Activated naive CD8-positive, alpha-beta T cell treated with anti-CD3 and anti-CD28 coated beads, Interleukin-2, amount 50 U/mL, for 16 hours (primary cell): ENCODE measurements at regions not wholly inside any gene's neighbourhood (a gene's known extent, or its start where the extent isn't known, plus 50 kb on each side); places are given as distances from the start of the nearest gene placed in this dataset.
"Not testable (repeated sequence)": the region's sequence is repeated elsewhere in the genome, so short reads cannot be mapped to it uniquely, and the experiment has no call there.

Experiments
- DNase-seq: peaks from one replicate; pipeline ENCODE4 v3.0.0-alpha.2; 2020; ENCODE audit warnings: low read depth, low spot score

DNA sequence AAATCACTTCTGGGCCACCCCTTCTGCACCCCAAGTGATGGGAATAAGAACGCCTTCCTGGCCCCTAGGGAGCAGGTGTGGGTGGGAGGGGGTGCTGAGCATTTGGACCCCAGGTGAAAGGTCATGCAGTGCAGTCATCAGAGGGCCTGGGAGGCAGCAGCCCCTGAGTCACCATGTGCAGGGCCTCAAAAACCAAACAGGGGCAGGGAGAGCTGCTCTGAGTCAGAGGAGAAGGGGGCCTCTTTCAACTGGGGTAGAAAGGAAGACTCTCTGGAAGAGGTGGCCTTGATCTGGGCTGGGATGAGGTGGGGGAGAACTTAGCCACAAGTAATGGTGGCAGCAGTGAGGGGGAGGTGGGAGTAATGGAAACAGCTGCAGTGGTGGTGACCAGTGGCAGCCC, 164.3 kb downstream of the BUB3 start:
- no peak for DNase-seq

DNA sequence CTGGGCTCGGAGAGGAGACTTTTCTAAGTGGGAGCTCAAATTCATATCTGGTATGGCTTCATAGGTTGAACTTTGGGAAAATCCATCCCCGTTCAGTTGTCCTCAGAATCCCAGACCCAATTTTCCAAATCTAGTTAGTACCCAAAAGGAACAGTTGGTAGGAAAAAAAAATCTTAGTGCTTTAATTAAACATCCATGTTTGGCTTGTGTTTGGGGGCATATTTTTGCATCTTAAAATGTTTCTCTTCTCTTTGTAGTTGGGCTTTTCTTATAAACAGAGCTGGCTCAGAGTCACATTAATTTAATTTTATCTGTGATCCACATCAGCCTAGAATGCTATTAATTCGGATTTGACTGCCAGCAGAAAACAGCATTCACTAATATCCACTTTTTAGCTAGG, 165.9 kb downstream of the BUB3 start:
- no peak for DNase-seq

- DNase-seq = no peak
Observed at GRCh38 chr10:123323884-123324283, 169.7 kb downstream of the BUB3 start.

DNA sequence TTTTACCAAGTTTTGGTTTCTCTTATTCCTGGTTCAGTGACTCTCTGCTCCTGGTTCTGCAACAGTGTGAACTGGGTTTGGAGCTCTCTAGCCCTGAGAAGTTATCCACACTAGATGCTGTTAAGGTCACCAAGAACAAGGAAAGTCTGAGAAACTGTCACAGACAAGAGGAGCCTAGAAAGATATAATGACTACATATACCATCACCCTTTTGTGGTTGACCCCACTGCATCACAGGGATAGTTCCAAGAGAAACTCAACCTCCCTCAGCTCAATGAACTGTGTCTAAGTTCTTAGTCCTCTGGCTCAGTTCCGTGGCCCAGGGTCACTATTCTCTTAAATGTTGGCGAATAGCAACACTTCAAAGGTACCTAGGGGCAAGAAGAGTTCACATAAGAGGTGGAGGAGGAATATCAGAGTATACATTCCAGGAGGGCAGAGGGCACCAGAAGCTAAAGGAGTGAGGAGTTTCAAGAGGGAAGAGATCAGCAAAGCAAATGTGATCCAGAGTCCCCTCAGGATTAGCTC, 171.5 kb downstream of the BUB3 start:
- DNase-seq = no peak

GRCh38 chr10:123326674-123327073, 172.5 kb downstream of the BUB3 start:
- no peak for DNase-seq

- DNase-seq = no peak
Observed at GRCh38 chr10:123327450-123327849, 173.2 kb downstream of the BUB3 start.

DNA sequence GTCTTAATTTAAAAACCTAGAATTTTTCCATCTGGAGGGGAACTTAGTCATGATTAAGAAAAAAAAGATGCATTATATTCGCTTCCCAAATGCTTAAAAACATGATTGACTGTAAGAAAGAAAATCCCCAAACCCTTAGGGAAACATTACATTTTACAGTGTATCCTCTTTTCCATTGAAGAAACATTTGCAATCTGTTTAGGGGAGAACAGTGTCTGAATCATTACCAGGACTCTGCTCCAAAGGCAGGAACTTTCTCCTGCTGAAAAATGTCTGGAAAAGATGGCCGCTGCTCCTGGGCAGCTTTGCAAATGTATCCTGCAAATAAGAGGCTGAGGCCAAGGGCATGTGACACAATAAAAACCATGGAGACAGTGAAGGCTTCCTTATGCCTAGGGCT, 173.7 kb downstream of the BUB3 start:
- no peak for DNase-seq

GRCh38 chr10:123331438-123331837, 177.2 kb downstream of the BUB3 start:
- no peak for DNase-seq

DNA sequence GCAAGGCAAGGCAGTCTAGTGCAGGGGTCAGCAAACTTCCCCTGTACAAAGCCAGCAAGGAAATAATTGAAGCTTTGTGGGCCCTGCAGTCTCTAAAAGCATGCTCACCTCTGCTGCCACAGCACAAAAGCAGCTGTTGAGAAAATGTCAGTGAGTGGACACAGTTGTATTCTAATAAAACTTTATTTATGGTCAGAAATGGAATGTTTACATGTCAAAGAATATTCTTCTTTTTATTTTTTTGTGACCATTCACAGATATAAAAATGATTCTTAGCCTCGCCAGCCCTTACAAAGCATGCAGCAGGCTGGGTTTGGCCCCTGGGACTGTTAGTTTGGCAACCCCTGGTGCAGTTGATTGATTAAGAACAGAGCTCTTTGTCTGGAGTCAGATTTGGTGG, 192.4 kb downstream of the BUB3 start:
- DNase-seq = no peak

- DNase-seq = no peak
Observed at GRCh38 chr10:123348691-123349572, 194.7 kb downstream of the BUB3 start.

- no peak for DNase-seq
Observed at GRCh38 chr10:123351715-123352114, 197.5 kb downstream of the BUB3 start.

- DNase-seq = no peak
Observed at GRCh38 chr10:123354521-123354920, 200.3 kb downstream of the BUB3 start.

- DNase-seq = no peak
Observed at GRCh38 chr10:123355748-123356481, 201.7 kb downstream of the BUB3 start.

DNA sequence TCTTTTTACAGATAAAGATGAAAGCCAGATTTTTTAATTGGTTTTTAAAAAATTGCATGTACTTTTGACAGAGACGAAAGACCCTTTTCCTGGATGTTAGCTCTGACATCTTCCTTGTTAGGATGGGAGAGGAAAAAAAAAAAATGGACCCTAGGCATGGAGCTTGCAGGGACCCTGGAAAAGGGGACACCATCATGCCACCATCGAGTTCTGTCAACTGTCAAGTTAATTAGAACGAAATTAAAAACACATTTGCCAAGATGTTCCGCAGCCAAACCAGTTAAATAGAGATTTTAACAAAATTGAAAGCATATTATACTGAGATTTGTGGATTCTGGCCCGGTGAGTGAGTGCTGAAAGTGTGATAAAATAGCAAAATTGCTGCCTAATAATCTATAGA, 202.6 kb downstream of the BUB3 start:
- DNase-seq = no peak

DNA sequence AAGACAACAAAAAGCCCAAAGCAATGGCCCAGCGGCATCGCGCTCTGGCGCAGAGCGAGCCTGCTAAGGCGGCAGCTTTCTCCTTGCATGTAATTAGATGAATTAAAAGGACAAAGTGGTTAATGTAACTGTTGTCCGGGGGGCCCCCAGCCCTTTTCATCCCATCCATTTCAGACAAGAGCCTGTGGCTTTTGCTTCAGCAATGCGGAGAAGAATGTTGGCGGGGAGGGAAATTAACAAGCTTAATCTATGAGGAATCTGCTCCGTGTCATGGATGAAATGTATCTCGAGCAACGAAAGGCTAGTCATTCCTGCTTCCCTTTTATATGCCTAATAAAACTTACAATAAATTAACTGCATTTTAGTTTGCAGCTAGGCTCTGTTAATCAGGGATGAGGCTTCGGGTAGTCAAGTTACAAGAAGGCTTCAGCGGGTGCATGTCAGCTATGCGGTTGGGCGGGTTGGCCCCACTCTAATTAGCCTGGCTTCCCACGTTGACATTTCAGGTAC, 203.3 kb downstream of the BUB3 start:
- no peak for DNase-seq

DNA sequence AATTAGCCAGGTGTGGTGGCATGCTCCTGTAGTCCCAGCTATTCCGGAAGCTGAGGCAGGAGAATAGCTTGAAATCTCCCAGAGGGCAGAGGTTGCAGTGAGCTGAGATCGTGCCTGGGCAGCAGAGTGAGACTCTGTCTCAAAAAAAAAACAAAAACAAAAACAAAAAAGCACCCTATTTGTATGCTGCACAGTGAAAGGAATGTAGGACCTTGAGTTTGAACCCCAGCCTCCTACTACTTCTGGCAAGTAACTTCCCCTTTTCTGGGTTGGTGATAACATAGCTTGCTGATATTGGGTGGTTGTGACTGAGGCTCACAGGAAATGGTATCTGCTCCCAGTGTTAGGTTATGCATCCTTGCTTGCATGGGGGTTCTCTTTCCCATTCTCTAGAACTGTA, 205.3 kb downstream of the BUB3 start:
- DNase-seq = no peak

GRCh38 chr10:123361832-123362231, 207.6 kb downstream of the BUB3 start:
- no peak for DNase-seq

DNA sequence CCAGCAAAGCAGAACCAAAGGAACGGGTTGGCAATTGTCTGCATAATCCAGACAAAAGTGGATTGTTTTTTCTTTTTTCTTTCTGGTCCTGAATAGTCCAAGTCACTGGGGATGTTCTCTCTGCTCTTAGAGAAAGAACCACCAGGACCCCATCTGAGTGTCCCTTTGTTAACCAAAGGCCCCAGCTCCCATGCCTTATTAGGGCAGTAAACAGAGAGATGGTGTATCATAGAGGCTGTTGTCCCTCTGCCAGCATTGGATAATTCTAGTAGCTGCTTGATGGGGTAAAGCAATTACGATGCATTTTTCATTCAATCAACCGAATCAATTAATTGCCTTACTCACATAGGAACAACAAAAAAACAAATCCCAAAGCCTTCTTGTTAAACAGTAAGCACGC, 213.0 kb downstream of the BUB3 start:
- no peak for DNase-seq

DNA sequence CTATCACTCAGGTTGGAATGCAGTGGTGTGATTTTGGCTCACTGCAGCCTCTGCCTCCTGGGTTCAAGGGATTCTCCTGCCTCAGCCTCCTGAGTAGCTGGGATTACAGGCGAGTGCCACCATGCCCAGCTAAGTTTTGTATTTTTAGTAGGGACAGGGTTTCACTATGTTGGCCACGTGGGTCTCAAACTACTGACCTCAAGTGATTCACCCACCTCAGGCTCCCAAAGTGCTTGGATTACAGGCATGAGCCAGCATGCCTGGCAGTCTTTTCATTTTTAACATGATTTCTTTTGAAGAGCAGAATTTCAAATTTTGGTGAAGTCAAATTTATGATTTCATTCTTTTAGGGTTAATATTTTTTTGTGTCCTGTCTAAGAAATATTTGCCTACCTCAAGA, 217.4 kb downstream of the BUB3 start:
- not testable (repeated sequence) for DNase-seq

DNA sequence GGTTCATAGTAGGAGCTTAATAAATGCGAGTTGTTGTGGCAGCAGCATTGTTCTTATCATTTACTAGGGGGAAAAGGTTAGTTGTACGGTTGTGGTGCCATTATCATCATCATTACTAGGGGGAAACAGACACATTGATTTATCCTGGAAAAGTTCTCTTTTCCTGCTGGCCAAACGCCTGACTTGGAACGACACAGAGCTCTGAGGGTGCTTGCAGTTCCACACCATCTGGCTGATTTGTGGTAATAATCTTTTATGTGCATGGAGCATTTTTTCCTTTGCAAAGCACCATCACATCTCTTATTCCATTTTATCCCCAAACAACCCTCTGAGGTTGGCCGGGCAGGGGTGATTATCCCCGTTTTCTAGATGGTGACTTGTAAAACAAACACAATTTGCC, 219.4 kb downstream of the BUB3 start:
- DNase-seq = no peak

- DNase-seq = no peak
Observed at GRCh38 chr10:123375097-123375496, 220.9 kb downstream of the BUB3 start.

DNA sequence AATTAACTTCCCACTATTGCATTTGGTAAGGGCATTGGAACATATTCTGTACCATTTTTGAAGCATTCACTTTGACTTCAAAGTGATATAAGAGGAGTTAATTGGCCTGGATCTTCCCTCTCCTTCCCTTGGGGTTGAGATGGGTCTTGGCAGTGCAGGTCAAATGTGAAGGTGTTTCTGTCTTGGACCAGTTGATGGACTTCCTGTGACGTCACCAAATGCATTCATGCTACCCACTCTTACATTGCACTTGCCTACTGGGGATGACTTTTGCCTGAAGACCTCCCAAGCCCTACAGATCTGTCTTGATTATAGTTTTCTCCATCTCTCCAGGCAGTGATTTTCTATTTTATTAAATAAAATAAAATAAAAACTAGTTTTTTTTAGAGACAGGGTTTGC, 221.5 kb downstream of the BUB3 start:
- DNase-seq = no peak

GRCh38 chr10:123377883-123378282, 223.7 kb downstream of the BUB3 start:
- DNase-seq = no peak
